ENCODE measurements at regions not wholly inside any gene's neighbourhood (a gene's known extent, or its start where the extent isn't known, plus 50 kb on each side); places are given as distances from the start of the nearest gene placed in this dataset.

- Histone ChIP-seq H3K4me2 (no peak overlapping the region), H3F3A (replicated peaks; ENCODE audit: insufficient read depth) (no peaks in the 10 kb centered on the region), H3K4me3 (ENCODE audit: low read depth in 2 of 2, low read length in 1 of 2) (no peak overlapping the region), H3K9me3 (no peaks in the 10 kb centered on the region), H3K36me3 (replicated peaks in 1 of 2; ENCODE audit: control insufficient read depth in 1 of 2, insufficient read depth in 2 of 2, low read length in 1 of 2) (no peaks in the 10 kb centered on the region), H2AFZ (ENCODE audit: low read depth) (no peak overlapping the region), H3K27ac (ENCODE audit: low read depth in 2 of 2, low read length in 1 of 2) (no peak overlapping the region), H3K79me2 (ENCODE audit: insufficient read depth) (no peaks in the 10 kb centered on the region), H3K9me2 (no peaks in the 10 kb centered on the region), H4K20me1 (ENCODE audit: insufficient read depth) (no peaks in the 10 kb centered on the region), H3K9ac (no peak overlapping the region), H3K27me3 (ENCODE audit: insufficient read depth) (no peaks in the 10 kb centered on the region), H3K4me1 (ENCODE audit: control insufficient read depth in 1 of 2, insufficient read depth in 2 of 2, low read depth in 1 of 2, low read length in 1 of 2) (no peaks in the 10 kb centered on the region)
- WGBS (ENCODE audit: low lambda C conversion rate), result 43% methylated on average over 7 of the region's 30 CpGs
- DNase-seq, result no peak
- ChIA-PET POLR2A (no interaction called here), CTCF (interaction anchor here (2.0 to 2.6 kb wide), 2 partner anchors 12 to 24 kb away, joined by 4 to 9 read pairs; no protein-coding TSS in a partner anchor)
- TF ChIP-seq CHD2 (IDR thresholded peaks at IDR 0.05; ENCODE audit: low read length, partially characterized antibody), result no peak
- TF ChIP-seq IRF3 (IDR thresholded peaks at IDR 0.05; ENCODE audit: low read depth, low read length), result no peak
- TF ChIP-seq NRF1 (IDR thresholded peaks at IDR 0.05; ENCODE audit: low read depth, low read length), result no peak
- TF ChIP-seq TEAD4 (IDR thresholded peaks at IDR 0.05; ENCODE audit: borderline replicate concordance, insufficient read depth), result no peak
- TF ChIP-seq EZH2phosphoT487 (IDR thresholded peaks at IDR 0.05; ENCODE audit: borderline replicate concordance, low read depth), result no peak
- no peak for TF ChIP-seq EP300 (IDR thresholded peaks at IDR 0.05; ENCODE audit: borderline replicate concordance in 1 of 2, low read depth in 1 of 2, low read length in 1 of 2)
- TF ChIP-seq, protein P1, sequence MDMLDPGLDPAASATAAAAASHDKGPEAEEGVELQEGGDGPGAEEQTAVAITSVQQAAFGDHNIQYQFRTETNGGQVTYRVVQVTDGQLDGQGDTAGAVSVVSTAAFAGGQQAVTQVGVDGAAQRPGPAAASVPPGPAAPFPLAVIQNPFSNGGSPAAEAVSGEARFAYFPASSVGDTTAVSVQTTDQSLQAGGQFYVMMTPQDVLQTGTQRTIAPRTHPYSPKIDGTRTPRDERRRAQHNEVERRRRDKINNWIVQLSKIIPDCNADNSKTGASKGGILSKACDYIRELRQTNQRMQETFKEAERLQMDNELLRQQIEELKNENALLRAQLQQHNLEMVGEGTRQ (IDR thresholded peaks at IDR 0.05; ENCODE audit: borderline replicate concordance, low read depth, low read length), result no peak
- TF ChIP-seq FOSL2 (IDR thresholded peaks at IDR 0.05; ENCODE audit: borderline replicate concordance, low read depth), result no peak
- TF ChIP-seq PBX3 (IDR thresholded peaks at IDR 0.05), result no peak
- no peak for TF ChIP-seq RXRA (IDR thresholded peaks at IDR 0.05; ENCODE audit: borderline replicate concordance, low read depth)
- no peak for TF ChIP-seq GATA2 (CRISPR knock-in tag; IDR thresholded peaks at IDR 0.05)
- TF ChIP-seq SIN3A (IDR thresholded peaks at IDR 0.05; ENCODE audit: borderline replicate concordance, low read depth, low read length), result no peak
- TF ChIP-seq YY1 (IDR thresholded peaks at IDR 0.05; ENCODE audit: low read depth), result no peak
- TF ChIP-seq, protein P2, sequence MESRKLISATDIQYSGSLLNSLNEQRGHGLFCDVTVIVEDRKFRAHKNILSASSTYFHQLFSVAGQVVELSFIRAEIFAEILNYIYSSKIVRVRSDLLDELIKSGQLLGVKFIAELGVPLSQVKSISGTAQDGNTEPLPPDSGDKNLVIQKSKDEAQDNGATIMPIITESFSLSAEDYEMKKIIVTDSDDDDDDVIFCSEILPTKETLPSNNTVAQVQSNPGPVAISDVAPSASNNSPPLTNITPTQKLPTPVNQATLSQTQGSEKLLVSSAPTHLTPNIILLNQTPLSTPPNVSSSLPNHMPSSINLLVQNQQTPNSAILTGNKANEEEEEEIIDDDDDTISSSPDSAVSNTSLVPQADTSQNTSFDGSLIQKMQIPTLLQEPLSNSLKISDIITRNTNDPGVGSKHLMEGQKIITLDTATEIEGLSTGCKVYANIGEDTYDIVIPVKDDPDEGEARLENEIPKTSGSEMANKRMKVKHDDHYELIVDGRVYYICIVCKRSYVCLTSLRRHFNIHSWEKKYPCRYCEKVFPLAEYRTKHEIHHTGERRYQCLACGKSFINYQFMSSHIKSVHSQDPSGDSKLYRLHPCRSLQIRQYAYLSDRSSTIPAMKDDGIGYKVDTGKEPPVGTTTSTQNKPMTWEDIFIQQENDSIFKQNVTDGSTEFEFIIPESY (IDR thresholded peaks at IDR 0.05; ENCODE audit: borderline replicate concordance, low read depth), result no peak
- no peak for TF ChIP-seq MXI1 (IDR thresholded peaks at IDR 0.05; ENCODE audit: low read depth, low read length)
- TF ChIP-seq, protein P3, sequence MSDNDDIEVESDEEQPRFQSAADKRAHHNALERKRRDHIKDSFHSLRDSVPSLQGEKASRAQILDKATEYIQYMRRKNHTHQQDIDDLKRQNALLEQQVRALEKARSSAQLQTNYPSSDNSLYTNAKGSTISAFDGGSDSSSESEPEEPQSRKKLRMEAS (IDR thresholded peaks at IDR 0.05; ENCODE audit: low read depth), result no peak
These were observed 93.6 kb downstream of the CTTN start for GRCh38 chr11:70491696-70492472.

Data from SK-N-SH (cell line).